Uterus (tissue), 2 donors: ENCODE measurements at regions not wholly inside any gene's neighbourhood (a gene's known extent, or its start where the extent isn't known, plus 50 kb on each side); places are given as distances from the start of the nearest gene placed in this dataset.

Source experiments
- CTCF ChIP-seq, 4 experiments: fragments of 200-600 bp in 2 of 4; fragments of 450-650 bp in 2 of 4; sonication (generic) in 2 of 4; IDR thresholded peaks; one replicate each; pipeline ENCODE4 v1.5.1; 2016 to 2019; ENCODE audit warnings: antibody characterized with exemption in 4 of 4, mild to moderate bottlenecking in 2 of 4, moderate library complexity in 1 of 4
- POLR2A ChIP-seq, 2 donors: fragments of 450-650 bp; IDR thresholded peaks; one replicate each; pipeline ENCODE4 v1.6.1; 2016; ENCODE audit warnings: antibody characterized with exemption in 2 of 2, mild to moderate bottlenecking in 1 of 2, moderate library complexity in 1 of 2

- TF ChIP-seq CTCF (IDR thresholded peaks at IDR 0.05) (no peak), POLR2A (IDR thresholded peaks at IDR 0.05) (no peak)
Observed at GRCh38 chr7:140229591-140230515, 53.1 kb upstream of the KDM7A start.
